Kidney (tissue), 13 donors: ENCODE measurements at regions not wholly inside any gene's neighbourhood (a gene's known extent, or its start where the extent isn't known, plus 50 kb on each side); places are given as distances from the start of the nearest gene placed in this dataset.

Experiments used
- DNase-seq, 5 donors: peaks; one replicate each; pipeline ENCODE4 v3.0.0-alpha.2; 2013 to 2020
- FAIRE-seq: peaks from 2 replicates; lab custom pipeline; 2012; peaks lifted over from hg19 to GRCh38; lab: Jason Lieb, UNC
- H3K27ac ChIP-seq, 2 donors: one replicate each; pipeline ENCODE4 v1.7.0; 2013; ENCODE audit warnings: low read depth in 2 of 2, low read length in 2 of 2, inconsistent platforms in 1 of 2
- H3K27me3 ChIP-seq: one replicate; pipeline ENCODE4 v1.7.1; 2013; ENCODE audit warnings: low read length, inconsistent platforms; ENCODE audit not compliant: control insufficient read depth, insufficient read depth
- H3K36me3 ChIP-seq, 3 donors: one replicate each; pipeline versions ENCODE4 v1.7.0 to v1.7.1; 2013; ENCODE audit warnings: low read length in 3 of 3, control low read depth in 1 of 3, inconsistent platforms in 1 of 3; ENCODE audit not compliant: insufficient read depth in 3 of 3, control insufficient read depth in 2 of 3
- H3K4me1 ChIP-seq, 3 donors: one replicate each; pipeline versions ENCODE4 v1.7.0 to v1.7.1; 2013; ENCODE audit warnings: low read length in 3 of 3, inconsistent platforms in 1 of 3, low read depth in 1 of 3; ENCODE audit not compliant: control insufficient read depth in 2 of 3, insufficient read depth in 2 of 3
- H3K4me3 ChIP-seq, 3 donors: one replicate each; pipeline versions ENCODE4 v1.7.0 to v1.8.1; 2013; ENCODE audit warnings: low read length in 3 of 3, control low read depth in 1 of 3, inconsistent platforms in 1 of 3
- H3K9ac ChIP-seq, 3 donors: one replicate each; pipeline versions ENCODE4 v1.7.0 to v1.7.1; 2013; ENCODE audit warnings: low read length in 3 of 3, control low read depth in 1 of 3, inconsistent platforms in 1 of 3
- H3K9me3 ChIP-seq, 3 donors: one replicate each; pipeline versions ENCODE4 v1.7.0 to v1.7.1; 2013; ENCODE audit warnings: low read length in 3 of 3, control low read depth in 1 of 3, inconsistent platforms in 1 of 3; ENCODE audit not compliant: control insufficient read depth in 2 of 3, insufficient read depth in 1 of 3
- intact Hi-C: fragments of 100-400 bp; cut with DNase I; formaldehyde crosslinking; loops from one replicate; pipeline ENCODE4 v1.11.1; 2022
- TF ChIP-seq, protein P1 (sequence below): IDR thresholded peaks from 3 replicates; pipeline ENCODE4 v1.5.1; 2012; ENCODE audit warnings: mild to moderate bottlenecking, moderate library complexity, borderline replicate concordance; ENCODE audit not compliant: insufficient read depth; ENCODE audit errors: extremely low read depth
- donor health status: control.
- donor health status: control.
- donor health status: control.
- donor health status: control.
- donor health status: control.
- donor health status: DM: yes; HTN: yes; CAD: no.
- donor health status: Normal renal cell carcinoma (clear cell type).

DNA sequence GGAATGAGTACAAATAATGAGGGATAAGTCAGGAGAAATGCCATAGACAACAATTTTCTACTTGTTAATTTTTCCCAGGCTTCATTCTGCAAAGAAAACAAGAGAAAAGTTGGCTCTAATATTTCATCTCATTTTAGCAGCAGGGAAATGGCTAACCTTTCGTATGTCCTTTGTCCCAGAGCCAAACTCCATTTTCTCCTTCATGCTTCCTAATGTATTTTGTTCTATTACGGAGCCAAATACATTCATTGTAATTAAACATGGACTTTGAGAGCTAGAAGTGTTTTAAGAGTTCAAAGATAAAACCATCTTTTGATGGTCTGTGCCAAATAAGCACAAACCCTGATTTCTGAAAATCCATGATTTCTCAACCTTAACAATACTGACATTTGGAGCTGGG is 136.9 kb downstream of the PTCHD4 start:
- FAIRE-seq, result no peak
- Histone ChIP-seq H3K4me1 (no peaks in the 10 kb centered on the region), H3K9me3 (no peaks in the 10 kb centered on the region), H3K27ac (no peak overlapping the region), H3K9ac (no peak overlapping the region), H3K36me3 (no peaks in the 10 kb centered on the region), H3K4me3 (no peak overlapping the region), H3K27me3 (no peaks in the 10 kb centered on the region)
- peak in 1 of 5 donors; percentile 0 for DNase-seq
- intact Hi-C loops, result no loop called here
- TF ChIP-seq, protein P1, sequence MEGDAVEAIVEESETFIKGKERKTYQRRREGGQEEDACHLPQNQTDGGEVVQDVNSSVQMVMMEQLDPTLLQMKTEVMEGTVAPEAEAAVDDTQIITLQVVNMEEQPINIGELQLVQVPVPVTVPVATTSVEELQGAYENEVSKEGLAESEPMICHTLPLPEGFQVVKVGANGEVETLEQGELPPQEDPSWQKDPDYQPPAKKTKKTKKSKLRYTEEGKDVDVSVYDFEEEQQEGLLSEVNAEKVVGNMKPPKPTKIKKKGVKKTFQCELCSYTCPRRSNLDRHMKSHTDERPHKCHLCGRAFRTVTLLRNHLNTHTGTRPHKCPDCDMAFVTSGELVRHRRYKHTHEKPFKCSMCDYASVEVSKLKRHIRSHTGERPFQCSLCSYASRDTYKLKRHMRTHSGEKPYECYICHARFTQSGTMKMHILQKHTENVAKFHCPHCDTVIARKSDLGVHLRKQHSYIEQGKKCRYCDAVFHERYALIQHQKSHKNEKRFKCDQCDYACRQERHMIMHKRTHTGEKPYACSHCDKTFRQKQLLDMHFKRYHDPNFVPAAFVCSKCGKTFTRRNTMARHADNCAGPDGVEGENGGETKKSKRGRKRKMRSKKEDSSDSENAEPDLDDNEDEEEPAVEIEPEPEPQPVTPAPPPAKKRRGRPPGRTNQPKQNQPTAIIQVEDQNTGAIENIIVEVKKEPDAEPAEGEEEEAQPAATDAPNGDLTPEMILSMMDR, result no peak

DNA sequence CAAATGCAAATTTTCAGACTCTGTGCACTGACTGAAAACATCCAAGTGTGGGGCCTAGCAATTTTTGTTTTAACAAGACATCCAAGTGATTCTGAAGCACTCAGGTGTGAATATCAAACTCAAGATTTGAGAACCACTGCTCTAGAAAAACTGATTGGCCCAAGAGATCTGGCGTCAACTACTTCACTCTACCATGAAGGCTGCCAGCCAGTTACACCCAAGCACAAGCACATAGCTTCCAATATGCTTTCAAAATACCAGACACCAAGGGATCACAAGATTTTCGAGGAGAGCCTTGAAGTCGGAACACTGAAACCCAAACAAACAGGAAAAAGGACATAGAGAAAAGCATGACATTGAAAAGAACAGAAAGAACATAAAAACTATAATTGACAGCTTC is 140.2 kb downstream of the PTCHD4 start:
- TF ChIP-seq, protein P1, result no peak

DNA sequence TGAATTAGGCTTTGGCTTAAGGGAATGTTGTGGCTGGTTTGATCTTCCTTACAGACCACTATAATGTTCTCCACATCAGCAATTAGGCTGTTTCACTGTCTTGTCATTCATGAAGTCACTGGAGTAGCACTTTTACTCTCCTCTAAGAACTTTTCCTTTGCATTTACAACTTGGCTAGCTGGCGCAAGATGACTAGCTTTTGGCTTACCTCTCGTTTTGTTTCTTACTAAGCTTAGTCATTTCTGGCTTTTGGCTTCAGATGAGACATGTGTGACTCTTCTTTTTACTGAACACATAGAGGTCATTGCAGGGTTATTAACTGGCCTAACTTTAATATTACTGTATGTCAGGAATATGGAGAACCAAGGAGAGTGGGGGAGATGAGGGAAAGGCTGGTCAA is 143.2 kb downstream of the PTCHD4 start:
- Histone ChIP-seq H3K4me3 (no peak overlapping the region), H3K36me3 (no peaks in the 10 kb centered on the region), H3K9ac (no peak overlapping the region), H3K9me3 (peaks cover 0 to 5% (median 0%) of the 10 kb centered on the region in 3 donors), H3K4me1 (no peaks in the 10 kb centered on the region), H3K27ac (no peak overlapping the region), H3K27me3 (no peaks in the 10 kb centered on the region)
- FAIRE-seq (no peak), DNase-seq (no peak)
- intact Hi-C loops, result no loop called here
- TF ChIP-seq, protein P1, result no peak

More for the DNA sequence above, 140.2 kb downstream of the PTCHD4 start:
- intact Hi-C loops, result no loop called here
- H3K9ac ChIP-seq, result no peak overlapping the region
- no peaks in the 10 kb centered on the region for H3K27me3 ChIP-seq
- DNase-seq, result no peak
- FAIRE-seq, result no peak
- peaks cover 0 to 5% (median 0%) of the 10 kb centered on the region in 3 donors for H3K9me3 ChIP-seq
- H3K27ac ChIP-seq, result no peak overlapping the region
- no peaks in the 10 kb centered on the region for H3K4me1 ChIP-seq
- H3K4me3 ChIP-seq, result no peak overlapping the region
- H3K36me3 ChIP-seq, result no peaks in the 10 kb centered on the region

DNA sequence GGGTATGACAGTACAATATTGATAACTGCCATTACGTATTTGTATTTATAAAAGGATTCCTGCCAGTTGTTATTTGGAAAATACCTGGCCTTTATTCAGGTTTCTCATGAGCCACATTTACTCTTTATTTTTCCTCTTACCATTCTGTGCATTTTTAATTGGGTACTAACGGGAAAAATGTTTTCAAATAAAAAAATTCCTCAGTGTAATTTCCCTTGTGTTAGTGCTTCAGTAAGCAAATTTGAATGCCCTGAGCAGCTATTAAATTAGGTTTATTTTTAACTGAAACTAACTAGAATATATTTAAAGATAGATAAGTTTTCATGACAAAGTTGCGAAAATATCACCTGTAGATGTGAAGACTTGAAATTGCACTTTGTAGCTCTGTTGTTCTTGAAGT is 146.0 kb downstream of the PTCHD4 start:
- DNase-seq, result no peak
- Histone ChIP-seq H3K9ac (no peak overlapping the region), H3K9me3 (peaks cover 0 to 5% (median 0%) of the 10 kb centered on the region in 3 donors), H3K27ac (no peak overlapping the region), H3K27me3 (no peaks in the 10 kb centered on the region), H3K4me1 (no peaks in the 10 kb centered on the region), H3K4me3 (no peak overlapping the region), H3K36me3 (no peaks in the 10 kb centered on the region)
- no peak for FAIRE-seq
- TF ChIP-seq, protein P1, result no peak
- intact Hi-C loops, result no loop called here
